HG03280 (cell line): ENCODE measurements at regions not wholly inside any gene's neighbourhood (a gene's known extent, or its start where the extent isn't known, plus 50 kb on each side); places are given as distances from the start of the nearest gene placed in this dataset.

Source experiments
- ATAC-seq: cut with Tn5 transposase; IDR thresholded peaks from one replicate; pipeline ENCODE4 v1.9.1; 2021; ENCODE audit warnings: mild to moderate bottlenecking, moderate library complexity; ENCODE audit not compliant: unreplicated experiment

DNA sequence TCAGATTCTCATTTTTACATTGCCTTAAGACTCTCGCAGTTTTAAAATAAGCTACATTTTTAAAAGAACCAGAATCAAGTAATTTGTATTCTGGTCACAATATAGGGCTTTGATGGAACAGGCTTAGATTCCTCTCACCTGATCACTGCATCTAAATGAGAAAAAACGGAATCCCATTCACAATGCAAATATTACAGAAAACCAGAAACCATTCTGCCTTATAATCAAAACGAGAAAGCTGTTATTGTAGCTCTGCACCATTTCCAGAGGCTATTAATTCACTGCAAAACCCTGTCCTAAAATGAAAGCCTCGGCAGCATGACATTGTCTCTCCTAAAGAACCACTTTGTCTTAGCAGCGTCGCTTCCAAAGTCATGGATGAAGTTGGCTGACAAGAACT is 116.1 kb upstream of the ZNF366 start:
- no peak for ATAC-seq

DNA sequence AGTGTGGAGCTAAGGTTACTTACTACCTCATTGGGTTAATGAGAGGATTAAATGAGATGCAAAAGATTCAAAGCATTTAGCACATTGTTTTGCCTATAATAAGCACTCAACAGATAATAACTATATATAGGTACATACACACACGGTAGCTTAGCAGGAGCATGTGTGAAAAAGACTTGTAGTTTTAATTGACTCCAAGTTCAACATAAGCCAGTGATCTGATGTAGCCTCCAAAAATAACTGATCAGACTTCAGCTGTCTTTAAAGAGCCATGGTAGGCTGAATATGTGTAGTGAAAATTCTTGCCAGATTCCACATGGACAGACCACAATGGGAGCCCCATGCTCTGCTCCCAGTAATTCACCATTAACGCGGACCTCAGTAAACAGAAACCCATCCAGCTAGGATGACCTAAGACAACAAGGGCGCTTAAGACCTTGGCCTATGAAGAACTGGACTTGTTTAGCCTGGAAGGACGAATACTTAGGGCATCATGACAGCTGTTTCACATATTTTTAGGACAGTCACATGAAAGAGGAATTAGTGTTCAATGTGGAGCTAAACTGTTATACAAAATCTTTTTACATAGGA is 115.1 kb upstream of the ZNF366 start:
- ATAC-seq = no peak

DNA sequence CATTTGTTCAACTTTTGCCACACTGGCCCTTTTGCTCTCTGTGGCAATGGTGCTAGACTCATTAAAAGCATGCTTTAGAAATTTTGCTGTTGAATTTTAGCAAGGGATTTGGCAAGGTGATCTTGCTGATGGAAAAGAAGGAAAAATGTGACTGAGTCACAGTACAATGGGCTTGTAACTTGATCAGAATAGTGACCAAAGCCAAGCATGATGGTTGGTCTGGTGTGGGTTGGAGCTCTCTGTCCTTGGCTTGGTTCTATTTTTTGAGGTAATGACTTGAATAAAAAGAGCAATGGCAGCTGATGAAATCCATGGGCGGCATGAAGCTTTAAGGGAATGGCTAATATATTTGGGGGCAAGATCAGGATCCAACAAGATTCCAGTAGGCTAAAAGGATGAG is 114.4 kb upstream of the ZNF366 start:
- ATAC-seq = no peak

DNA sequence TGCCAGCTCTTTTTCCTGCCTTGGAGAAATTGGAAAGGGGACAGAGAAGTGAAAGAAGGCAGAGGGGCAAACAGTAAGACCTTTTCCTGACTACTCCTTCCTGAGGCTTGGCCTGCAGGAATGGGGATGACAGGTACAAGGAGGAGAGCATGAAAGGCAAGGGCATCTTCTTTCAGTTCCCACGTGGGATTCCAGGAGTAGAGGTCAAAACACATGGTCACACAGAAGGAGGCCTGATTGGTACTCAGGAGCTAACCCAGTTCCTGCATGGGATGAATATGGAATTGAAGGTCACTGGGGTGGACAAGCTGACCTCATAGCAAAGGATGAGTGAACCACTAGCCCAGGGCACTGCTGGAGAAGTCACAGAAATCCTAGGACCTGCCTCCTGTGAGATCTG is 112.5 kb upstream of the ZNF366 start:
- no peak for ATAC-seq

DNA sequence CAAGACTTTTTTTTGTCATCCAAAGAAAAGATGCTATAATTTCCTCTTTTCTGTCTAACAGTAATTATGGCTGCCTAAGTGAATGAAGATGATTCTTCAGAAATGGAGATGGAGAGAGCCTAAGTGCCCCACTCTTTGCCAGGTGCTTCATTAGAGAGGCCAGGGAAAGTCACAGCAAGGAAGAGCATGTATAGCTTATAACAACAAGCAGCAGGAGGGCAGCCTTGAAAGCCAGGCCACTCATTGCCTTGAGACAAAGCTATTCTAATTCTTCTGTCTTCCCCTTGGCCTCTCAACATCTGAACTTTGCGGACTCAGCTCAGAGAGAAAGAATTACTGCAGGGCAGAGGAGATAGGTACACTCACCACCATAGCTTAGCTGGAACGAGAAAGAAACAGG is 112.0 kb upstream of the ZNF366 start:
- no peak for ATAC-seq

DNA sequence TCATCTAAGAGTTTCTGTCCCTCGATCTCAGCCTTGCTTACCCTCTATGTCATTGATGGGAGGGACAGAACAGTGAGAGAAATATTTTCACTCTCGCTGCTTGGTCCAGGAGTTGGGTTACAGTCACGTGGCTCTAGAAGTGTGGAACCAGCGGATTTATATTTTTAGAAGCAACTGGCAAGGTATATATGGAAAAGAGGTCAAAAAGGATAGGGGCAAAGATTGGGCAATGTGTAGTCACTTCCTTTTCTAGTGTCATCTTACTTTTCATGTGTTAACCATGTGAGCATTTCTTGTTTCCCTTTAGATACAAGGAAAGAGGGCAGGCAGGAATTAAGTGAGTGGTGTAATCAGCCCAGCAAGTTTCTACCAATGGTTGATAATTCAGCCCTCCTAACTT is 111.5 kb upstream of the ZNF366 start:
- no peak for ATAC-seq

DNA sequence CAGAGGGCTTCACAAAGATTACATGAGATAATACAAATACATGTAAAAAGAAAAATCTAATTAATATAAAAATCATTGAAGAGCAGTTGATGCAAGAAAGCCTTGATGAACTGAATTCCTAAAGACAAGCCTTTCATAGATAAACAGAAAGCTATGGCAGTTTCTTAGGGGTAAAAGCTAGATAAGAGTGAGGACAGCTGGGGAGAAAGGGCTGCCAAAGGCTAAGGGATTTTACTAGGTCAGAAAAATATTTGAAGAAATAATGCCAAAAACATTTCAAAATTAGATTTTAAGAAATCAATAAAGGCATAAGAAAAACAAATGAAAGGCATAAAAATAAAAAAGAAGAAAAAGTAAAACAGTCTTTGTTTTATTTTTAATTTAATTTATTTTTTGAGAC is 107.9 kb upstream of the ZNF366 start:
- ATAC-seq = no peak

DNA sequence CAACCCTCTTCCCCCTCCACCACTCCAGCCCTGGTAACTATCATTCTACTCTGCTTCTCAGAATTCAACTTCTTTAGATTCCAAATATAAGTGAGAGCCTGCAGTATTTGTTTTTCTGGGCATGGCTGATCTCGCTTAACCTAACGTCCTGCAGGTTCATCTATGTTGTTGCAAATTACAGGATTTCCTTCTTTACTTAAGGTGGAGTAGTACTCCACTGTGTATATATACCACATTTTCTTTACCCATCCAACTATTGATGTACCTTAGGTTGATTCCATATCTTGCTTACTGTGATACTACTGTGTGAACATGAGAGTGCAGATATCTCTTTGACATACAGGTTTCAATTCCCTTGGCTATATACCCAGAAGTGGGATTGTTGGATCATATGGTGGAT is 106.3 kb upstream of the ZNF366 start:
- no peak for ATAC-seq

DNA sequence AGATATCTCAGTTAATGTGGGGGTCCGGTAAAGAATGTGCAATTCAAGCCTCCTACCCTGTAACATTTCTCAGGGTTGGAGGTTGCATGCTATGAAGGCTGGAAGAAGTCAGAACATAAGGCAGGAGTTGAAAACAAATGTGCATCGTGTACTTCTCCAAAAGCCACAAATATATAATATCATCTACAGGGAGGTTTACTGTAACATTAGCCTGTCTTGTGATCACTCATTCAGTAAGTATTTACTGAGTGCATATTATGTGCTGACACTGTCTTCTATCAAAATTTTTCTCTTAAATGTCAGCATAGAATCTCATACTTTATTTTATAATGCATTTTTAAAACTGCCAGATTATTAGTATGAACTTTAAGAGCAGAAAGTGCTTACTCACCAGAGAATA is 105.6 kb upstream of the ZNF366 start:
- ATAC-seq = no peak

DNA sequence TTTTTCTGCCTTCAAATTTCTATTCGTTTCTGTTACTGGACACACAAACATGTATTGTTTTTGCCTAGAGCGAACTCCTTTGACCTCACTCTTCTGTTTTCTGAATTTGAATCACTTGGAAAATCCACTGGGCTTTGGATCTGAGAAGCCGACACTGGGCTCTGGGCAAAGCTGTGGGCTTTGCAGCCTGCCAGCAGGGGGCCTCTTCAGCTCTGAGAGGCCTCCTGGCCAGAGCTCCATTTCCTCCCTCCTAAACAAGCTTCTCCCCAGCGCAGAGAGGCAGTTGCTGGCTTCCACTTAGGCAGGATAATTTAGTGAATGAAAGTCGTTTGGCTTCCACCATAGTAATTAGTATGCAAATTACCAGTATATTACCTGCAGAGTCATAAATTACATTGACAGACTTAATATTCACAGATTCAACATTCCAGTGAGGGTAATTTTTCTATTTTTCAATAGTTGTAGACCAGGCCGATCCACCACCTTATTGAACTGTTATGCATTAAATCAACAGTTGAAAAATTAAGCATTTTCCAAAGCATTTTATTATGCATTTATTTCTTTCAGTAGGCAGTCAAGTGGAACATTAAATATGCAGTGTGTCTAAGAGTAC is 104.0 kb upstream of the ZNF366 start:
- no peak for ATAC-seq

DNA sequence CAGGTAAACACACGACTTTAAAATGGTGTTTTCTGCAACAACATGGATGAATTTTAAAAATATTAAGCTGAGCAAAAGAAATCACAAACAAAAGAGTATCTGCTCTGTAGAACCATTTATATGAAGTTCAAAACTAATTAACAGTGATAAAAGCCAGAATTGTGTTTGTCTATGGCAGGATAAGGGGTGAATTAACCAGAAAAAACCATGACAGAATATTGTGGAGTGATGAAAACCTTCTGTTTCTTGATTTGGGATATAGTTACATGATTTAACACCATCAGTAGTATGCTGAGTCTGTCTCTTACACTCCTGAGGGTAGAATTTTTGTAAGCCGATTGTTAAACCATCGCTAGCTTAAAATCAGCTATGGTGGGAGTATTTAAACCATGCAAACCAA is 101.7 kb upstream of the ZNF366 start:
- ATAC-seq = no peak

DNA sequence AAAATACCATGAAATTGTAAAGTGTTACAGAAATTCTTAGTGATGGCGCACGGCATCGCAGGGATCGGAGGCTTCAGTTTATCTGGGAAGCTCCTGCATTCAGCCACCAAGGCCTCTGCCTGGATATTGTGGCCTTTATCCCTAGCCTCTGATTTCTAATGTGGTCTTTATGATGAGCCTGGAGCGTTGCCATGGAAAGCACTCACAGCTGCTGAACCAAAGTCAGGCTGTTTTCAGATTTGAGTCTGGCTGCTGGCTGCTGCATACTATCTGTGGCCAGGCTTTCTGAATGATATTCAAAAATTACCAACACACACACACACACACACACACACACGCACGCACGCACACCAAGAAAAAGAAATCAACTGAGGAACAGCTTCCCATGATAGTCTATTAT is 101.1 kb upstream of the ZNF366 start:
- ATAC-seq = no peak

DNA sequence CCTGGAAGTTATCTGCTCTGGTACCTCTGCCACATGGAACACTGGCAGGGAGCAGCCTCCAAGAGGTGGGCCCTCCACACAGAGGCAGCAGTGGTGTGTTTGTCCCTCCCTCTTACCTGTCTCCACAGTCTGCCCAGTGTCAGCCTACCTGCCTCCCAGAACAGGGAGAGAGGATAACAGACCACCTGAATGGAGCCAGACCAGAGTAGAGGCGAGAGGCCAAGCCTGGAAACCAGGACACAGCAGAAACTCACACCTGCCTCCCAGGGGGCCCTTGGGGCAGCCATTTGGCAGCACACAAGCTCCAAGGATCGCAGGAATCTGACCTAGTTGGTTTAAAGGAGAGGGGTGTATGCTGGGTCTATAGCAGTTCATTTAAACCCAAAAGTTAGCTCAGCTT is 100.2 kb upstream of the ZNF366 start:
- no peak for ATAC-seq

DNA sequence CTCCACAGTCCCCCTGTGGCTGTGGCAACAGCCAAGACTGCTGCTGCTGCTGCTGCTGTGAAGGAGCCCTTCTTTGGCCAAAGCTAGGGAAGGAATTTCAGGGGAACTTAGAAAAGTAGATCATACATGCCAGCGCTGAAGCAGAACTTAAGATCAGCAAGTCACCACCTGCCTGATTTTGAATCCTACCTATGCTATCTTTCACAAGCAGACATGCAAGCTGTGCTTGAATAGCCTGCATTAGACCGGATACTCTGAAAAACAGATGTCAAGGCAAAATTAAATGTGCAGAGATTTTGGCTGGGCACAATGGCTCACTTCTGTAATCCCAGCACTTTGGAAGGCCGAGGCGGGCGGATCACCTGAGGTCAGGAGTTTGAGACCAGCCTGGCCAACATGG is 99.3 kb upstream of the ZNF366 start:
- no peak for ATAC-seq

DNA sequence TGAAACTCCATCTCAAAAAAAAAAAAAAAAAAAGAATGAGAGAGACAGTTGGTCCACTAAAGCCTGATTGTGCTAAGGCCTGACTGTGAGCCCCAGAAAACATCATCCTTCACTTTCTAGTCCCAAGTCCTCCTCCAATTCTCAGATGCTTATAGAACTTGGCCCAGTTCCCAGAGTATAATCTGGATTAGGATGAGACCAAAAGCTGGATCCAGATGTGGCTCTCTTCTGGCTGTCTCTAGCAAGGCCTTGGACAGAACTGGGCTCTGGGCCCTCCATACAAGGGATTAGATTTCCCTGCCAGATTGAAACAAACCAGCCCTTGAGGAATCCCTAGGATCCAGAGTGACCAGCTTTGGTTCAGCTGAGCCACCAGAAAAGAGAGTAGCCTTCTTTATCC is 98.4 kb upstream of the ZNF366 start:
- no peak for ATAC-seq

DNA sequence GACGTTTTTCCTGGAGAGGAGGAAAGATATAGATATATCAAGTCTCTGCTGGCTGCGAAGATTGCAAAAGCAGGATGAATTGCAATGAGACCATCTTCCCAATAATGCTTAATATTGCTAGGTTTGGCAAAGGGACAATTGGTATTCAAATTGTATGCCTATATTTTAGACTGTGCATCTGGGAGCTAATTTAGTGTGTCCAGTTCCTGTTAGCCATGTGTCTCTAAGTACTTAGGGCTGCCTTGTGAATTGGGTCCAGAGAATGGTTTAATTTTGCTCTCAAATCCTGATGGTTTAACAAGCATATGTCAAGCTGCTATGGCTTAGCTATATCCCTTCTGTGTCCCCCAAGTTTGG is 97.6 kb upstream of the ZNF366 start:
- ATAC-seq = no peak

DNA sequence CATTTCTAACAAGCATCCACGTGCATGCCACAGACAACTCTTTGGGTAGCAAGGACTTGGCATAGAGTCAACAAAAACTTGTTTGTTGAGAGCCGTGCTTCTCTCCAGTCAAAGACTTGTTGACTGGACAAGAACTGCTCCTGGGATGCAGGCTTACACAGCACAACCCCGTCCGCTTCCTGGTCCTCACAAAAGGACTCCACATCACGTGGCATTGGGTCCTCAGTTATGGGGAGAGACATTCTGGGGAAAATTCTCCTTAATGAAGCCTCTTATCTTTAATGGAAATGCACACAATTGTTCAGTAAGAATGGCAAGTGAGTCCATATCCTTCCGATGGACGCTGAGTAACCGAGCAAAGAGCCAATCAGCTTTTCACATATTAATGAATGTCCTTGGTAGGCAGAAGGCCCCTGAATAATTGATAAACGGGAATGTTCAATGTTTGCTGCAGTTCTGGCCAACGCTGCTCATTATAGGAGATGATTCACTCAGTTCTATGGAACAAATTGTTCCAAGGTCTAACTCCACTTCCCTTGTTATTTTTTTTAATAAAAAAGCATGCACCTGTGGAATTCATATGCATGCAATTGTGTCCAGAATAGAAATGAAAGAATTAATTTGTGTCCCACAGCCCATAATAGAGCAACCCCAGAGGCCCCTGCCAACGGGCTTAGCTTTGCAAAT is 97.0 kb upstream of the ZNF366 start:
- ATAC-seq = no peak

DNA sequence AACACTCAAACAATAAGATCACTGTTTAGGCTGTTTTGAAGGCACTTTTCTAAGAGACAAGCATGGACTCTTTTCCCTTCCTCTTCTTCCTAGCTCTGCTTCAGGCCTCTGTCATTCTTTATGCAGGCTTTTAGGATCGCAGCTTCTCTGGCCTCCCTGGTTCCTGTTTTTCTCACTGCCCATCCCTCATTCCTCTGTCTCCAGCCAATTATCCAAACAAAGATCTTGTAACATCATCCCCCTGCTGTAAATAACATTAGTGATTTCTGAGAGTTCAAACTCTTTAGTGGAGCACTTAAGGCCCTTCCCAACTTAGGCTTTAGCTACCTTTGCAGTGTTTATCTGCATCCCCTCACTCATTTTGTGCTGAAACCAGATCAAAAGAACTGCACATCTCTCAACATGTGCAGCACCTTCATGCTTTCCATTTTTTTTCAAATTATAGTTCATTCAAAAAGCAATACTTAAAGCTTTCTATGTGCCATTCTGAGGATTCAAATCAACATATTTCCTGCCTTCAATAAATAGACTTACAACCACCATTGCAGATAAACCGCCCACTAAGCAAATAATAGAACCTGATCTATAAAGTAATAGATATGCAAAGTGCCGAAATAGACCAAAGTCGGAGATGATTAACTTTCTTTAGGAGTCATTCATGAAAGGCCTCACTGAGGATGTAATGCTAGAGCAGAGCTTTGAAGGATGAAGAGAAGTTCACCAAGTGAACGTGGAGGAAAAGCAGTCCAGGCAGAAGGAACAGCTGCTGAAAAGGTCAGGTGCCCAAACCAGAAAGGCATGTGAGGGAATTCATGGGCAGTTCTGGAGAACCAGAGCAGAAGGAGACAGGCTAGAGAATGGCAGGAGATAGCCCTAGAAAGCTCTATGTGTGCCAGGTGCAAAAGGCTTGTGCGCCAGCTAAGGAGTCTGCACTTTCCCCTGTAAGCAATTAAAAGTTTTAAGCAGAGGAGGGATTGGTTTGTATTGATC is 95.8 kb upstream of the ZNF366 start:
- ATAC-seq = no peak

DNA sequence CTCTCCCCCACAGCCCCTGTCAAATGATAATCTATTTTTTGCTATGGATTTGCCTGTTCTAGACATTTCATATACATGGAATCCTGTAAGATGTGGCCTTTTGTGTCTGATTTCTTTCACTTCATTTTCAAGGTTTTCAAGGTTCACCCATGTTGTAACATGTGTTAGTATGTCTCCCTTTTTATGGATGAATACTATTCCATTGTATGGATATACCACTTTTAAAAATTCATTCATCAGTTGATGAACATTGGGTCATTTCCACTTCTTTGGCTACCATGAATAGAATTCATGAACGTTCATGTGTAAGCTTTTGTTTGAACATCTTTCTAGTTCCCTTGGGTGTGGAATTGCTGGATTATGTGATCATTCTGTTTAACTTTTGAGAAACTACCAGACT is 94.7 kb upstream of the ZNF366 start:
- ATAC-seq = no peak

DNA sequence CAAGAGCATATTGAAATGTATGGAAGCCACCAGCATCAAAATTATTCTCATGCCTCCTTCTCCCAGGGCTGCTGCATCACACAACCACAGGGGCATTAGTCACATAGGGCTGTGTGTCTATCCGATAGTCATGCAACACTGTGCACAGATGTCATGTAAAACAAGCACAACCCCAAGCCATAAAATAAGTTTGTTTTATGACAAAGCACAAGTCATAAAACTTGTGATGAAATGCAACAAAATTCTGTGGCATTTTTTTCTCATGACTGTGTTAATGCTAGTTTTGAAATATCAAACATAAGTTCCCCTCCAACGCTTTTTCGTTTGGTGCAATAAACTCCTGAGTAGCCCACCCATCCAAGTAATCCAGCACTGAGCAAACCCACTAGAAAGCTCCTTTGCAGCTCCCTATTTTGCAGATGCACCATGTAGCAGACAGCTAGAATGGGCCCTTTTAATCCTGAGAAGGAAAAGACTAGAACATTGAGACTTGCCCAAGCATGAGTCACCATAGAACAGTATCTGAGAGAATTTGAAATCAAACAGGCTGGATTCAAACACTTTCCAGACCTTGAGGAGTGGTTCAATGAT is 93.3 kb upstream of the ZNF366 start:
- ATAC-seq = no peak
